Forelimb muscle (tissue), 1 donor: ENCODE measurements at regions not wholly inside any gene's neighbourhood (a gene's known extent, or its start where the extent isn't known, plus 50 kb on each side); places are given as distances from the start of the nearest gene placed in this dataset.

Experiments
- DNase-seq: peaks from one replicate; pipeline ENCODE4 v3.0.0-alpha.2; 2013; ENCODE audit warnings: low read depth

DNA sequence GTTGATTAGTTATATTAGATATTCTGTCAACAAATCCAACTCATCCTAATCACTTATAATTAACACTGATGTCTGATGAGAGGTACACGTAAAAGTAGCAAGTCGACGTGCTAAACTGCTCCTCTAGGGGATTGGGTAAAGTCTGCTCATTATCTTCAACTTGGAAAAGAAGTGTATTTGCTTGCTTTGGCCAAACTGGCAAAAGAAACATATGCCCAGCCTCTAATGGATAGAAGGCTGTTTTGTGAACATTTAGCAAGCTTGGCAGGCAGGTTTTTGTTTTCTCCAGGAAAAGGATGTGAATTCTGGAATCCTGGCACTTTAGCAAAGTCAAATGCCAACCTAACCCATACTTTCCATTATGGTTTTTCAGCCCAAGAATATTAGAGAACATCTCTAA, 264.8 kb downstream of the TBL1XR1 start:
- DNase-seq, result no peak

DNA sequence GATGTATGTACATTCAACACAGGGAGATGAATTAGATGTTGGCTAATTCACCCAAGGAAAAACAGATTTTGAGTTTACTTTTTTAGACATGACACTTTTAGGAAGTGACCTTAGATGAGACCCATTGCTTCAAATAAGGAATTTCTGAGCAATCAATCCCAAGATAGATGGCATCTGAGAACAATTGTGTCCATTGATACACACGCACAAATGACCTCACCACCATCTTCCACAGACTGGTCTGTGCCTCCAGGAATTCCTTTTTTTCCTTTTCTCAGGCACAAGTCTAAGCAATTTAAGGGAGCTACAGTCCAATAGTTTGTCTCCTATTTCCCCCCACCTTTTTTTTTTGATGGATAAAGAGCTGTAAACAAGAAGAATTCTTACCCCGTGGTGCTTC, 265.3 kb downstream of the TBL1XR1 start:
- no peak for DNase-seq

GRCh38 chr3:176930942-176931341, 266.3 kb downstream of the TBL1XR1 start:
- no peak for DNase-seq

GRCh38 chr3:176928582-176928931, 268.7 kb downstream of the TBL1XR1 start:
- no peak for DNase-seq

GRCh38 chr3:176927706-176928581, 269.3 kb downstream of the TBL1XR1 start:
- no peak for DNase-seq

DNA sequence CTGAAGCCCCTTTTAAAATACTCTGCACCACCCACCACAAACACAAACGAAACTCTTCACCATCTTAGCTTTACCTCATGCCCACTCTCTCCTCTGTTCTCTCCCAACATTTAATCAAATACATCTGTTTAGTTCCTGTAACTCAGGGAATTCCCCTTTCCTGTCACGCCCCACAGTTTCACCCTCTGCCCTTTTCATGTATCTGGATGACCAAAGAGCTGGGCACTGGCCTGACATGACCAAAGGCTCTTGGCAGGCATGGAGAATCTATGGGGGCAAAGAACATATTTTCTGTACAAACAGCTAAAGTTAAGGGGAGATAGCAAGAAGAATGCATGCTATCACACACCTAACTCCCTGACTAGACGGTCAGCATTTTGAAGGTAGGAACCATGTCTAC, 270.0 kb downstream of the TBL1XR1 start:
- no peak for DNase-seq

DNA sequence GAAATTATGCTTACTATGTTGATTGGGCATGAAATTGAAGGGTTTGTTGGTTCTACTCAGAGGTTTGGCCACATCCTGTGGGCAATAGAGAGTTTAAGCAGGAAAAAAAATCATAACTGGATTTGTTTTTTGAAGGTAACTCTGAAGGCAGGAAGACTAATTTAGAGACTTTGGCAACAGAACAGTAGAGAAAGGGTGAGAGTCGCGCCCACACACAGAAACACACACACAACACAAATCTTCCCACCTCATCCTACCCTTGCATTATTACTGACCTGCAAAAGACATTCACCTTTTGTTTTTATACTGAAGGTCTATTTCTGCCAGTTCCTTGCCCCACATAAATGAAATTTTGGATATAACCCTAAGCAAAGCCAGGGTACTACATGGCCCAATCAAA, 270.6 kb downstream of the TBL1XR1 start:
- no peak for DNase-seq

GRCh38 chr3:176926034-176926433, 271.2 kb downstream of the TBL1XR1 start:
- no peak for DNase-seq

GRCh38 chr3:176920766-176921160, 276.5 kb downstream of the TBL1XR1 start:
- DNase-seq, result no peak

GRCh38 chr3:176919836-176920765, 277.2 kb downstream of the TBL1XR1 start:
- DNase-seq, result no peak

DNA sequence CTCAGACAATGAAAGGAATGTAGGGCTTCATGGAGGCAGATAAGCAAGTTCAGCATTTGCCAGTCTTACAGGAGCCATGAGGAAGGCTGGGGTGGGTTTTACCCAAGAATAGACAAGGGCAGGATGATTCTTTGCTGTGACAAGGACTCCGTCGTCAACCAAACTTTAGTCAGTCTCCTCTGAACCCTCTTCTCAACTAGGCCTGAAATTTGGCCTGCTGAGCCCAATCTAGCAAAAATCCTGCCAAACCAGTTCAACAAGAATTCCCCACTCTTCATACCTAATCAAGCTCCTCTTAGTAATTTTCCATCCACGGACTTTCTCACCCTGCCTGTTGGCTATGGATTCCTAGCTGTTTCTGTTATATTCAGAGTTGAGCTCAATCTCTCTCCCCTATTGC, 280.5 kb downstream of the TBL1XR1 start:
- DNase-seq, result no peak

GRCh38 chr3:176914764-176915163, 282.5 kb downstream of the TBL1XR1 start:
- no peak for DNase-seq

GRCh38 chr3:176911579-176911978, 285.7 kb downstream of the TBL1XR1 start:
- DNase-seq, result no peak

DNA sequence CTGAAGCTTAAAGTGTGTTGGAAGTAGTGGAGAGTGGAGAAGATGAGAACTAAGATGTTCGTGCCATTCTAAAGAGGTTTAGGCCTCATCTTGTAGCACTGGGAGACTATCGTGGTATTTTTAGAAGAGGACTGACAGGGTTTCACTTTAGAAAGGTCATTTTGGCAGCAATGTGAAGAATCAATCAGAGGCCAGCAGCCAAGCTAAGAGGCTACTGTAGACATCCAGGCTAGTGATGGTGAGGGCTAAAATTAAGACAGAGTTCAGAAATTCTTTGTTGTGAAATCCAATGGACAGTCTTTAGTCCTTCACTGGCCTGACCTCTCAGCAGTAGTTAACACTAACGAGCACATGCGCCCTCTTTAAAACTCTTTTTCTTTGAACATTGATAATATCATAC, 288.2 kb downstream of the TBL1XR1 start:
- DNase-seq, result no peak

DNA sequence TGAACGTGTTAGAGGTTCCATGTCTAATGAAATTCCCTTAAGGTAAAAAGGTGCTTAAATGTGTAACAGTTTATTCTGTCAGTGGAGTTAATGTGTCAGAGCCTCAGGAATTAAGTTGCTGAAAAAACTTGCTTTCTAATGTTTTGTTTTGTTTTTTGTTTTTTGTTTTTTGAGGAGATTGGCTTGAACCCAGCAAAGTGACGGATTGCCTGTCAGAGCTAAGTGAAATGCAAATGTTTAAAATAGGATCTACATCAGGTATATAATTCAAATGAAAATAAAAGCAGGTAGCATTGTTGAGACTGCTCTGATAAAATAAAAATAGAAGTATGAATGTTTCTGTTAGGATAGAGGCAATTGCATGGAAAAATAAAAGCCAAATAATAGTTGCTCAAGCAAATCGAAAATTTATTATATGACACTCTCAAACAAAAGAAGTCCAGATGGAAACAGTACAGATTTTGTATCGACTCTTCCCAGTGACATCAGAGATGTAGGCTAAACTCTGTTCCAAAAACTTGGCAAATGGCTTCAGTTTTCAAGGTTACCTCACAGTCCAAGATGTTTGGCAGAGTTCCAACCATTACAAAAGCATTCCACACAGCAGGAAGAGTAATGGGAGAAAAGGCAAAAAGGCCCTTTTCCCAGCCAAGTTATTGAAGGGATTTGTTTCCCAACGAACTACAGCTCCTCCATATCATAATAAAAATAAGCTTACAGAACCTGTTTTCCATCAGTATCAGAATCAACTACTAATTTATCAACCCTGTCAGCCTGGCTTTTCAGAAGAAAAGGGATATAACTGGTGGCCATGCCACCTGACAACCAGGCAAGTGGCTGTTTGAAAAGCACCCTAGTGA, 291.0 kb downstream of the TBL1XR1 start:
- DNase-seq, result peak; percentile 98

DNA sequence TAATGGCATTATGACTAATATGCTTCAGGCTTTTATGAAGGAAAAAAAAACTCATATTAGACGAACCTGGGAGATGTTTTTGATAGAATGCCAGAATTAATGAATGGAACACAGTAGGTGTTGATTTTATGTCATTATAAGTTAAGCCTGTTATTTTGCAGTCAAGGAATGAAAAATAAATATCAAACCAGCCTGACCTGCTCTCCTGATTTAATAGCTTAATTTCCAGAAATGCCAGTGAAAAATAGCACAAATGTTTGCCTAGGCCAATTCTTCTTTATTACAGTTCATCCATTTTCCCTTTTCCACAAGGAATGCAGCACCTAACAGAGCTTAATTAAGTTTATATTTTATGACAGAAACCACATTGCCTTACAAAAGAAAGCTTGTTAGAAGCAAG, 292.0 kb downstream of the TBL1XR1 start:
- DNase-seq, result no peak

DNA sequence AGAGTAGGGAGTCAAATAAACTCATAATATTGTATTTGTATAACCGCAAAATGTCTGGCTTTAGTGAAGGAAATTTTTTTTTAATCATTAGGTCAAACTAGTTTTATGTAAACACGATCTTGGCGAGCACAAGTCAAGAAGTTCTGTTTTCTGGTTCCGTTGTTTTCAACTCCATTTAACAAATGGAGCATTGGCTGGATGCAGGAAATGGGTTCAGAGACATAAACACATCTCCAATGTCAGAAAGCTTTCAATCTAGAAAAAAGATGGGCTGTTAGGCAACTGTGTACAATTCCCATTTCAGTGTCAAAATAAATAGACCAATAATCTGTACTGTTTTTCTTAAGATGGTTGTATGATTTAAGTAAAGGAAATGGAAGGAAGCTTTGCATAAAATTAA, 292.8 kb downstream of the TBL1XR1 start:
- DNase-seq, result no peak

- no peak for DNase-seq
Observed at GRCh38 chr3:176896640-176897039, 300.6 kb downstream of the TBL1XR1 start.

DNA sequence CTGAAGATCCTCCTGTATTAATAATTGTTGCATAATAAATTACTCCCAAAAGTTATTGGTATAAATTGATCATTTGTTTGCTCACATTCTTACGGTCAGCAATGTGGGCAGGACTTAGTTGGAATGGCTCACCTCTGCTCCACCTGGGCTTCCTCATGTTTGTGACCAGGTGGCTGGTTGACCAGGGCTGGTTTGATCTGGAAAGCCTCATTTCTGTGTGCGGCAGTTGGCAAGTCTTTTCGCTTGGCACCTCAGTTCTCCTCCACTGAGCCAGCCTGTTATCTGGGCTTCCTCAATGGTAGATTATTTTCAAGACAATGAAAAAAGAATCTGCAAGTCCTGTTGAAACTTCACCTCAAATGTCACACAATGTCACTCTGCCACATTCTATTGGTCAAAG, 301.1 kb downstream of the TBL1XR1 start:
- DNase-seq, result no peak

- no peak for DNase-seq
Observed at GRCh38 chr3:176879710-176880109, 317.6 kb downstream of the TBL1XR1 start.

DNA sequence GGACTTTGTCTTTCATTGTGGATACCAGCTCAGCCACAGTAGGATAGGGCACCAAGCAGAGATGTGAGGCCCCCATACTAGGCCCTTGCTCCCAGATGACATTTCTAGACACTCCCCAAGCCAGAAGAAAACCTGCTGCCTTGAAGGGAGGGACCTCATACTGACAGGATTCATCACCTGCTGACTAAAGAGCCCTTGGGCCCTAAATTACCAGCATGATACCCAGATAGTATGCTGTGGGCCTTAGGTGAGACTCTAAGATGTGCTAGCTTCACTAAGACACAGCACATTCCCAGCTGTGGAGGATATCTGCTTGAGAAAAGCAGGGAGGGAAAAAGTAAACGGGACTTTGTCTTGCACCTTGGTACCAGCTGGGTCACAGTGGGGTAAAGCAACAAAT, 324.0 kb downstream of the TBL1XR1 start:
- no peak for DNase-seq

DNA sequence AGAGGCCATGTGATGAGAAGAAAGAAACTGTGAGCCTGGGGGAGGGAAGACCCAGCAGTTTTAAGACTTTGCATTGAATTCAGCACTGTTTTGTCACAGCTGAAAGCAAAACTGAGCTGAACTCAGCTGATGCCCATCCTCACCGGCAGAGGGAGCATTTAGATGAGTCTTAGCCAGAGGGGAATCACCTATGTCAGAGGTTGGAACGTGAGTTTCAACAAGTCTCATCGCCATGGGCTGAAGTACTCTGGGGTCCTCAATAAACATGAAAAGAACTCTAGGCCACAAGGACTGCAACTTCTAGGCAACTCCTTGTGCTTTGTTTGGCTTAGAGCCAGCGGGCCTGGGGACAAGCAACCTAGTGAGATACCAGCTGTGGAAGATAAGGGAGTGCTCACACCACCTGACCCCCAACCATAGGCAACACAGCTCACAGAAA, 324.5 kb downstream of the TBL1XR1 start:
- no peak for DNase-seq
